Osteoblast (primary cell): ENCODE measurements at regions not wholly inside any gene's neighbourhood (a gene's known extent, or its start where the extent isn't known, plus 50 kb on each side); places are given as distances from the start of the nearest gene placed in this dataset.

ENCODE experiments used
- DNase-seq: peaks from one replicate; pipeline ENCODE4 v3.0.0; 2011; ENCODE audit warnings: low spot score, mixed read lengths; ENCODE audit not compliant: insufficient read length; ENCODE audit errors: missing footprints
- H2AFZ ChIP-seq: 2 replicates; pipeline ENCODE4 v1.6.0; 2011; ENCODE audit warnings: mild to moderate bottlenecking, low read length
- H3K27ac ChIP-seq: 2 replicates; pipeline ENCODE4 v1.5.1; 2011; ENCODE audit warnings: mild to moderate bottlenecking, low read depth, low read length, moderate library complexity
- H3K27me3 ChIP-seq: 2 replicates; pipeline ENCODE4 v1.6.0; 2012; ENCODE audit warnings: mild to moderate bottlenecking, control low read depth, inconsistent platforms, low read length, moderate library complexity; ENCODE audit not compliant: insufficient read depth
- H3K36me3 ChIP-seq: 2 replicates; pipeline ENCODE4 v1.5.1; 2011; ENCODE audit warnings: mild to moderate bottlenecking, low read length, control low read depth, moderate library complexity; ENCODE audit not compliant: insufficient read depth
- H3K4me1 ChIP-seq: 2 replicates; pipeline ENCODE4 v1.5.1; 2011; ENCODE audit warnings: mild to moderate bottlenecking, low read length, control low read depth, moderate library complexity; ENCODE audit not compliant: insufficient read depth
- H3K4me2 ChIP-seq: 2 replicates; pipeline ENCODE4 v1.6.0; 2011; ENCODE audit warnings: mild to moderate bottlenecking, low read length; ENCODE audit not compliant: insufficient read depth
- H3K4me3 ChIP-seq: fragments of 200-600 bp; sonication (generic); 3 replicates; pipeline ENCODE4 v1.5.1; 2012; ENCODE audit warnings: mild to moderate bottlenecking, low read length, inconsistent platforms; ENCODE audit not compliant: insufficient read depth
- H3K79me2 ChIP-seq: 2 replicates; pipeline ENCODE4 v1.6.0; 2012; ENCODE audit warnings: mild to moderate bottlenecking, low read length, control low read depth, inconsistent platforms; ENCODE audit not compliant: insufficient read depth
- H3K9me3 ChIP-seq: 2 replicates; pipeline ENCODE4 v1.5.1; 2011; ENCODE audit warnings: low read depth, low read length, control low read depth
- H4K20me1 ChIP-seq: 2 replicates; pipeline ENCODE4 v1.6.0; 2012; ENCODE audit warnings: mild to moderate bottlenecking, low read length, control low read depth; ENCODE audit not compliant: insufficient read depth
- CTCF ChIP-seq: IDR thresholded peaks from 2 replicates; pipeline ENCODE4 v1.5.1; 2011; ENCODE audit warnings: mild to moderate bottlenecking, low read depth, low read length, moderate library complexity; ENCODE audit errors: extremely low read depth

GRCh38 chr18:41461114-41461513 is 493.9 kb upstream of the PIK3C3 start:
- Histone ChIP-seq H3K79me2 (no peaks in the 10 kb centered on the region), H2AFZ (no peak overlapping the region), H3K27ac (no peak overlapping the region), H3K36me3 (no peaks in the 10 kb centered on the region), H3K4me1 (no peaks in the 10 kb centered on the region), H3K27me3 (no peaks in the 10 kb centered on the region), H4K20me1 (no peaks in the 10 kb centered on the region), H3K4me2 (no peak overlapping the region), H3K9me3 (no peaks in the 10 kb centered on the region), H3K4me3 (no peak overlapping the region)
- TF ChIP-seq CTCF: no peak
- DNase-seq: no peak

GRCh38 chr18:41459656-41460055 is 495.4 kb upstream of the PIK3C3 start:
- no peaks in the 10 kb centered on the region for H3K27me3 ChIP-seq
- no peak for DNase-seq
- no peak for TF ChIP-seq CTCF
- H4K20me1 ChIP-seq: no peaks in the 10 kb centered on the region
- H3K9me3 ChIP-seq: no peaks in the 10 kb centered on the region
- no peak overlapping the region for H3K4me3 ChIP-seq
- H3K4me1 ChIP-seq: no peaks in the 10 kb centered on the region
- no peak overlapping the region for H2AFZ ChIP-seq
- H3K36me3 ChIP-seq: no peaks in the 10 kb centered on the region
- H3K27ac ChIP-seq: no peak overlapping the region
- no peaks in the 10 kb centered on the region for H3K79me2 ChIP-seq
- H3K4me2 ChIP-seq: no peak overlapping the region

GRCh38 chr18:41458376-41458775 is 496.7 kb upstream of the PIK3C3 start:
- H3K4me1 ChIP-seq: no peaks in the 10 kb centered on the region
- no peaks in the 10 kb centered on the region for H4K20me1 ChIP-seq
- no peak for TF ChIP-seq CTCF

GRCh38 chr18:41457765-41458326 is 497.2 kb upstream of the PIK3C3 start:
- Histone ChIP-seq H3K79me2 (no peaks in the 10 kb centered on the region), H2AFZ (no peak overlapping the region), H3K27ac (no peak overlapping the region), H4K20me1 (no peaks in the 10 kb centered on the region), H3K4me2 (no peak overlapping the region), H3K9me3 (no peaks in the 10 kb centered on the region), H3K36me3 (no peaks in the 10 kb centered on the region), H3K4me3 (no peak overlapping the region), H3K27me3 (no peaks in the 10 kb centered on the region), H3K4me1 (no peaks in the 10 kb centered on the region)
- no peak for TF ChIP-seq CTCF
- DNase-seq: no peak

More at GRCh38 chr18:41458376-41458775, 496.7 kb upstream of the PIK3C3 start:
- no peak for DNase-seq
- Histone ChIP-seq H3K27ac (no peak overlapping the region), H3K4me2 (no peak overlapping the region), H2AFZ (no peak overlapping the region), H3K79me2 (no peaks in the 10 kb centered on the region), H3K27me3 (no peaks in the 10 kb centered on the region), H3K9me3 (no peaks in the 10 kb centered on the region), H3K36me3 (no peaks in the 10 kb centered on the region), H3K4me3 (no peak overlapping the region)
